Prostate gland (tissue), 2 donors: ENCODE measurements at regions not wholly inside any gene's neighbourhood (a gene's known extent, or its start where the extent isn't known, plus 50 kb on each side); places are given as distances from the start of the nearest gene placed in this dataset.

Experiments used
- POLR2A ChIP-seq: fragments of 450-650 bp; IDR thresholded peaks from one replicate; pipeline ENCODE4 v1.6.1; 2016; ENCODE audit warnings: antibody characterized with exemption, mild to moderate bottlenecking
- TF ChIP-seq, protein P1 (sequence below), 4 experiments: fragments of 200-600 bp in 2 of 4; fragments of 450-650 bp in 2 of 4; sonication (generic) in 2 of 4; IDR thresholded peaks; 1 replicate in 3 of 4; 2 replicates in 1 of 4; pipeline ENCODE4 v1.5.1; 2016 to 2019; ENCODE audit warnings: antibody characterized with exemption in 4 of 4, mild to moderate bottlenecking in 2 of 4, moderate library complexity in 2 of 4

DNA sequence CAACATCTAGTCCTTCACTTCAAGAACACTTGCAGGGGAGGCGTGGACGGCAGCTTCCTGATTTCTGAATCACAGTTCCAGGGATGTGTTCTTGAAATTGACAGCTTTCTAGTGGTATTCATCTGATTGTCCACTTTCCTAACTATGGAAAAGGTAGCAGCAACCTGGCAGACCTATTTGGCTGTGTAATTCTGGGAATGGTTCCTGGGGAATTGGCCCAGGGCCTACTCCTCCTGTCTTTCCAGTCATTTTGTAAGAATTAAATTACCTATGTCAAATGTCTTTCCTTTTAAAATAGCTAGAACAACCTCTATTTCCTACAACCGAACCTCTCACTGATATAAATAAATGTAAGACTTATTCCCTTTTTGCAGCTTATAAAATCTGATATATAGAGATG, 85.5 kb upstream of the RSPO3 start:
- TF ChIP-seq, protein P1, sequence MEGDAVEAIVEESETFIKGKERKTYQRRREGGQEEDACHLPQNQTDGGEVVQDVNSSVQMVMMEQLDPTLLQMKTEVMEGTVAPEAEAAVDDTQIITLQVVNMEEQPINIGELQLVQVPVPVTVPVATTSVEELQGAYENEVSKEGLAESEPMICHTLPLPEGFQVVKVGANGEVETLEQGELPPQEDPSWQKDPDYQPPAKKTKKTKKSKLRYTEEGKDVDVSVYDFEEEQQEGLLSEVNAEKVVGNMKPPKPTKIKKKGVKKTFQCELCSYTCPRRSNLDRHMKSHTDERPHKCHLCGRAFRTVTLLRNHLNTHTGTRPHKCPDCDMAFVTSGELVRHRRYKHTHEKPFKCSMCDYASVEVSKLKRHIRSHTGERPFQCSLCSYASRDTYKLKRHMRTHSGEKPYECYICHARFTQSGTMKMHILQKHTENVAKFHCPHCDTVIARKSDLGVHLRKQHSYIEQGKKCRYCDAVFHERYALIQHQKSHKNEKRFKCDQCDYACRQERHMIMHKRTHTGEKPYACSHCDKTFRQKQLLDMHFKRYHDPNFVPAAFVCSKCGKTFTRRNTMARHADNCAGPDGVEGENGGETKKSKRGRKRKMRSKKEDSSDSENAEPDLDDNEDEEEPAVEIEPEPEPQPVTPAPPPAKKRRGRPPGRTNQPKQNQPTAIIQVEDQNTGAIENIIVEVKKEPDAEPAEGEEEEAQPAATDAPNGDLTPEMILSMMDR (IDR thresholded peaks at IDR 0.05): no peak
- no peak for TF ChIP-seq POLR2A
